ENCODE measurements at regions not wholly inside any gene's neighbourhood (a gene's known extent, or its start where the extent isn't known, plus 50 kb on each side); places are given as distances from the start of the nearest gene placed in this dataset.
A peak's percentile ranks its signal among the peaks of the same experiment; 100 is the strongest.

DNA sequence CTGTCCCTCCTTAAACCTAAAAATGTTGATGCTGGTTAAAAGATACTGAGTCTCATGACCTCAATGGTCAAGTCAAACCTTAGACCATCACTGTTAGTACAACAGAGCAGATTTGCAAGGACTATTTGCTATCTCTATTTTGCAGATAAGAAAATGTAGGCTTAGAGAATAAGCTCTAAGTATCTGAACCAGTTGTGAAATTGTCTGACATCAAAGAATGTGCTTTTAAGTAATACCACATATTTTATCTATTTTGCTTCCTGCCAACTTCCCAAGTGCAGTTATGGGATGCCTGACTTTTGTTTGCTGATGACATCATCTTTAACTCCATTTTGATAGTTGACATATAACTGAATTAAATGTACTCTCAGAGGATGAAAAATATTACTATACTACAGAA, 83.6 kb upstream of the TMEM106B start:
- no peak overlapping the region for H3K4me3 ChIP-seq (ENCODE audit: low read length)
- no peak for DNase-seq (ENCODE audit: low read depth)
- TF ChIP-seq, protein P1, sequence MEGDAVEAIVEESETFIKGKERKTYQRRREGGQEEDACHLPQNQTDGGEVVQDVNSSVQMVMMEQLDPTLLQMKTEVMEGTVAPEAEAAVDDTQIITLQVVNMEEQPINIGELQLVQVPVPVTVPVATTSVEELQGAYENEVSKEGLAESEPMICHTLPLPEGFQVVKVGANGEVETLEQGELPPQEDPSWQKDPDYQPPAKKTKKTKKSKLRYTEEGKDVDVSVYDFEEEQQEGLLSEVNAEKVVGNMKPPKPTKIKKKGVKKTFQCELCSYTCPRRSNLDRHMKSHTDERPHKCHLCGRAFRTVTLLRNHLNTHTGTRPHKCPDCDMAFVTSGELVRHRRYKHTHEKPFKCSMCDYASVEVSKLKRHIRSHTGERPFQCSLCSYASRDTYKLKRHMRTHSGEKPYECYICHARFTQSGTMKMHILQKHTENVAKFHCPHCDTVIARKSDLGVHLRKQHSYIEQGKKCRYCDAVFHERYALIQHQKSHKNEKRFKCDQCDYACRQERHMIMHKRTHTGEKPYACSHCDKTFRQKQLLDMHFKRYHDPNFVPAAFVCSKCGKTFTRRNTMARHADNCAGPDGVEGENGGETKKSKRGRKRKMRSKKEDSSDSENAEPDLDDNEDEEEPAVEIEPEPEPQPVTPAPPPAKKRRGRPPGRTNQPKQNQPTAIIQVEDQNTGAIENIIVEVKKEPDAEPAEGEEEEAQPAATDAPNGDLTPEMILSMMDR (conservative IDR thresholded peaks at IDR 0.05; ENCODE audit: low read length) = no peak

DNA sequence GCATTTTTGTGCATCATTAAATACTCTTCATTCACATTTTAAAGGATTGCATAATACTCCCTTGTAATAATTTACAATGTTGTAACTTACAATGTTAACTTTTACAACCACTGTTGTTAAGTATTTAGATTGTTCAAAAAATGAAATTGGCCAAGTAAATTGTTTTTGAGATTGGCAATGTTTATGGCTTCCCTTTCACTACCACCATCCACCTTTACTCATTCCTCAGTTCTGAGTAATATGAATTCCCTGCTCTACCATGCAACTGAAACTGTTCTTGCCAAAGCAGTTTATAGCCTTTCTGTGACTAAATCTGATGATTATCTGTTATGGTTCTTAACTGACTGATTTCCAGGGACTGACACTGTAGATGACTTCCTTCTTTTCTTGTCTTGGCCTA, 80.5 kb upstream of the TMEM106B start:
- no peak overlapping the region for H3K4me3 ChIP-seq (ENCODE audit: low read length)
- DNase-seq (ENCODE audit: low read depth) = peak; percentile 0
- TF ChIP-seq, protein P1 (conservative IDR thresholded peaks at IDR 0.05; ENCODE audit: low read length) = no peak

DNA sequence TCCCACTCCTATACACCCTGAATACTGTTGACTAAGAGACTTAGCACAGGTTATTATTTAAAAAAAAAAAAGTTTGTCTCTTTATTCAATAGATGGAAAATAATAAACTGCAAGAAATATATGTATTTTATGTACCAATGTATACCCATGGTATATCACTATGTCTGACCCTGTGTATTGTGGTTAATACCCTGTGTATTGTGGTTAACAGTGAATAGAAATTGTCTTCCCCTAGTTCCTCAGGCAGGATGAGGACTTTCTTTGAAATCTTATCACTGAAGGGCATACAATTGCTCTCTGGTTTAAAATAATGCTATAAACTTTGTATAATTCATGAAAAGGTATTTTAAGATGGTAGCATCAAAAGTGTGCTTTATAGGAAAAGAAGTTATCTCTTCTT, 80.0 kb upstream of the TMEM106B start:
- TF ChIP-seq, protein P1 (conservative IDR thresholded peaks at IDR 0.05; ENCODE audit: low read length) = no peak
- DNase-seq (ENCODE audit: low read depth) = no peak

DNA sequence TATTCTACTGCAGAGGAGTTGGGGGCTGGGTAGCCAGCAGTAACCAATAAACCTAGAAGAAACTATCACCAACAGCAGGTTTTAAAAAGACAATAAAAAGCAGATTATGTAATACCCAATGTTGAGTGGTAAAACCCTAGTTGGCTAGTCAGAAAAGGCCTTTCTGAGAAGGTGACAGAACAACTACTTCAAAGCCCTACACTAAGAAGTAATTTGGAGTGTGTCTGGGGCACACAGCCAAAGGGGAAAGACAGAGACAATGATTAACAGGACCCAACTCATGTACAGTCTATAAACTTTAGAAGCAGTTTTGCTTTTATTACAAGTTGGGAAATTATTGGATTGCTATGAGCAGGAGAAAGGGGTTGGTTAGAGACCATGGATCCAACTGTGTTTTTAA, 77.2 kb upstream of the TMEM106B start:
- TF ChIP-seq, protein P1 (conservative IDR thresholded peaks at IDR 0.05; ENCODE audit: low read length) = no peak
- no peak for DNase-seq (ENCODE audit: low read depth)
- no peak overlapping the region for H3K4me3 ChIP-seq (ENCODE audit: low read length)

More for the DNA sequence above, 80.0 kb upstream of the TMEM106B start:
- H3K4me3 ChIP-seq (ENCODE audit: low read length) = no peak overlapping the region

DNA sequence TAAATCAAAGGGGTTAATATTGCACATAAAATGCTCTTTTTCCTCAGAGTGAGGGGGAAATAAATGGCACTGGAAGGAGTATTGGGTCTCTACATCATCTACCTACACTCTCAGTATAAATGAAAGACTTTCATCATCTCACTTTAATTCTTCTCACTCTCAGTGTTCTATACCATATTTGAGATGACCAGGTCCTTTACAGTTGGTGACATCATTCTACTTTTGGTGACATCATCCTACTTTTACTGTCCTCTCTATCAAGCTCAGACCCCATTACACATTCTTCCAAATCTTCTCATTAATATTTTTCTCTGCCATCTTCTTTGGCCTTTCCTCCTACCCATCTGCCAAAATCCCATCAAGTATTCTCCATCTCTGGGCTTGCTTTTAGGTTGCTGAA, 74.6 kb upstream of the TMEM106B start:
- H3K4me3 ChIP-seq (ENCODE audit: low read length) = no peak overlapping the region
- TF ChIP-seq, protein P1 (conservative IDR thresholded peaks at IDR 0.05; ENCODE audit: low read length) = no peak
- no peak for DNase-seq (ENCODE audit: low read depth)

DNA sequence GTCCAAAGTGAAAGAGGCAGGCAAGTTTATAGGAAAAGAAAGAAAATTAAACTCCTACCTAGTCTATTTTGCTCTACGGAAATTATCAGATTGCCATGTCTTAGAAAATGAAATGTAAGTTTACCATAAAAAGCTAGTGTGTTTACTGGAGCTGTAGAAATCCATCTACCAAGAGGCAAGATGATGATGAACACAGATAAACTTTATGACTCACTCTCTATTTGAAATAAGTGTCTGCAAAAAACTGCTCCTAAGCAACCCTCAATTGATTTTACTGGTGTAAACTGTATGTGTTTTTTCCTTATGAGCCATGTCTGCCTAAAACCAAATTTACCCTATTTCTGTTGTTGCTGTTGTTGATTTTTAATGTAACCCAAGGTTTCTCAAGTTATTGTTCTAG, 73.8 kb upstream of the TMEM106B start:
- TF ChIP-seq, protein P1 (conservative IDR thresholded peaks at IDR 0.05; ENCODE audit: low read length) = no peak
- DNase-seq (ENCODE audit: low read depth) = no peak
- no peak overlapping the region for H3K4me3 ChIP-seq (ENCODE audit: low read length)

DNA sequence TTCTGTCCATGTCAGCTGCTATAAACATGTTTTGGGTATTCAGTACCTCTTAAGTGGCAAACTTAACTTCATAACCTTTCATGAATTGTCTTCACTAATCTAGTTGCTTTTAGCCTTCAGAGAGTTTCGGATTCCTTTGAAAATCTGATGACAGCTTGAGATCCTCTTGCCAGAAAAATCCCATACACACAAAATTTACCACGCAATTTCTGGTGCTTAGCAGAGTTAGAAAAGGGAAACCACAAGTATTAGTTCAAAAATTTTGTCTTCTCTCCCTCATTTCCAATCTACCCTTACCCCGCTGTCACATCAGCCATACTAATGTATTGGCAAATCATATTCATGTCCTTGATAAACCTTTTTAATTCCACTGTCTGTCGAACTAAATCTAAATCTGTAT, 72.7 kb upstream of the TMEM106B start:
- TF ChIP-seq, protein P1 (conservative IDR thresholded peaks at IDR 0.05; ENCODE audit: low read length) = no peak
- no peak for DNase-seq (ENCODE audit: low read depth)
- no peak overlapping the region for H3K4me3 ChIP-seq (ENCODE audit: low read length)

Measured in AG10803 (cell line).